OCI-LY3 (cell line): ENCODE measurements at regions not wholly inside any gene's neighbourhood (a gene's known extent, or its start where the extent isn't known, plus 50 kb on each side); places are given as distances from the start of the nearest gene placed in this dataset.

Source experiments
- H2AFZ ChIP-seq: fragments of 200-600, 300-600 bp; shearing (Covaris generic); 2 replicates; pipeline ENCODE4 v1.6.0; 2014; ENCODE audit warnings: antibody characterized with exemption, low read depth, low read length
- H3K27ac ChIP-seq: fragments of 200-600, 300-600 bp; sonication (generic); 2 replicates; pipeline ENCODE4 v1.5.1; 2014; ENCODE audit warnings: mild to moderate bottlenecking, low read length, moderate library complexity, mixed read lengths
- H3K27me3 ChIP-seq: fragments of 200-600, 300-600 bp; sonication (generic); 2 replicates; pipeline ENCODE4 v1.6.1; 2014; ENCODE audit warnings: low read depth, low read length, mixed read lengths
- H3K36me3 ChIP-seq: fragments of 200-600, 300-600 bp; sonication (generic); replicated peaks from 2 replicates; pipeline ENCODE3; 2014; ENCODE audit warnings: low read depth, low read length, mixed read lengths
- H3K4me1 ChIP-seq: fragments of 300-600, 200-600 bp; sonication (generic); 2 replicates; pipeline ENCODE4 v1.6.1; 2014; ENCODE audit warnings: low read length, mixed read lengths
- H3K4me2 ChIP-seq: fragments of 200-600, 300-600 bp; sonication (generic); 2 replicates; pipeline ENCODE4 v1.6.1; 2014; ENCODE audit warnings: low read length, mixed read lengths
- H3K4me3 ChIP-seq: fragments of 300-600, 200-600 bp; sonication (generic); 2 replicates; pipeline ENCODE4 v1.5.1; 2014; ENCODE audit warnings: antibody characterized with exemption, mild to moderate bottlenecking, low read length, moderate library complexity
- H3K79me2 ChIP-seq: fragments of 300-600, 200-600 bp; shearing (Covaris generic); 2 replicates; pipeline ENCODE4 v1.6.1; 2014; ENCODE audit warnings: mild to moderate bottlenecking, low read length, mixed read lengths
- H3K9ac ChIP-seq: fragments of 300-600, 200-600 bp; shearing (Covaris generic); 2 replicates; pipeline ENCODE4 v1.6.0; 2014; ENCODE audit warnings: mild to moderate bottlenecking, low read length, moderate library complexity
- H3K9me3 ChIP-seq: fragments of 200-600, 300-600 bp; shearing (Covaris generic); 2 replicates; pipeline ENCODE4 v1.6.1; 2014; ENCODE audit warnings: low read length, mixed read lengths; ENCODE audit not compliant: insufficient read depth
- H4K20me1 ChIP-seq: fragments of 200-600, 300-600 bp; sonication (generic); 2 replicates; pipeline ENCODE4 v1.6.1; 2016; ENCODE audit warnings: low read length, mixed read lengths; ENCODE audit not compliant: insufficient read depth
- CTCF ChIP-seq: fragments of 200-600, 300-600 bp; sonication (generic); IDR thresholded peaks from 2 replicates; pipeline ENCODE4 v1.5.1; 2014; ENCODE audit warnings: antibody characterized with exemption, low read length, low read depth
- EZH2phosphoT487 ChIP-seq: fragments of 200-600 bp; shearing (Covaris generic); IDR thresholded peaks from 2 replicates; pipeline ENCODE4 v1.6.1; 2018; ENCODE audit warnings: antibody characterized with exemption, mixed run types, low read depth

GRCh38 chr14:51552768-51553404 is 98.8 kb upstream of the FRMD6 start:
- no peaks in the 10 kb centered on the region for H3K36me3 ChIP-seq
- no peak overlapping the region for H3K9ac ChIP-seq
- no peak overlapping the region for H2AFZ ChIP-seq
- peaks cover 21% of the 10 kb centered on the region for H3K27me3 ChIP-seq
- H4K20me1 ChIP-seq: no peaks in the 10 kb centered on the region
- no peak overlapping the region for H3K4me2 ChIP-seq
- TF ChIP-seq CTCF (no peak), EZH2phosphoT487 (no peak)
- H3K79me2 ChIP-seq: no peaks in the 10 kb centered on the region
- H3K4me1 ChIP-seq: no peaks in the 10 kb centered on the region
- H3K9me3 ChIP-seq: no peaks in the 10 kb centered on the region
- H3K27ac ChIP-seq: no peak overlapping the region
- H3K4me3 ChIP-seq: no peak overlapping the region

- no peak for TF ChIP-seq EZH2phosphoT487
- TF ChIP-seq CTCF: no peak
- Histone ChIP-seq H3K4me3 (no peak overlapping the region), H3K4me2 (no peak overlapping the region), H3K9ac (no peak overlapping the region), H2AFZ (no peak overlapping the region), H3K9me3 (no peaks in the 10 kb centered on the region), H3K79me2 (no peaks in the 10 kb centered on the region), H3K4me1 (no peaks in the 10 kb centered on the region), H3K27me3 (peaks cover 21% of the 10 kb centered on the region), H3K27ac (no peak overlapping the region), H4K20me1 (no peaks in the 10 kb centered on the region), H3K36me3 (no peaks in the 10 kb centered on the region)
These were observed 97.3 kb upstream of the FRMD6 start for GRCh38 chr14:51554339-51554920.

DNA sequence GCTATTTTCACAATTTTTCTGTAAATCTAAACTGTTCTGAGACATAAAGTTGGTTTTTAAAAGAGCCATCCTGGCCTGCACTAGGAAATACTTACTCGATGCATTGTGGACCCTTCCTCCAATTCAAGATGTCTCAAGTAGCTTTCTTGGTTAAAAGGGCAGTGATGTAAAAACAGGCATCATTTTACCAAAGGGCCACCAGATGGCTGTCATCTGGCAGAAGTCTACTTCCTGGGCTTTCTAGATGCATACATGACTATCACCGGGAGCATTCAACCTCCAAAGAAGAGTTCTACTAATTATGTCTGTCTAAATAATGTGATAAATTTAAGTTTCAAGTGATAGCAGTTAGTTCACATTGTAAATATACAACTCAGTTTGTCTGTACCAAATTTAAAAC is 96.8 kb upstream of the FRMD6 start:
- Histone ChIP-seq H3K79me2 (no peaks in the 10 kb centered on the region), H3K9ac (no peak overlapping the region), H3K27ac (no peak overlapping the region), H3K4me3 (no peak overlapping the region), H3K36me3 (no peaks in the 10 kb centered on the region), H3K4me2 (no peak overlapping the region), H3K9me3 (no peaks in the 10 kb centered on the region), H3K27me3 (peaks cover 21% of the 10 kb centered on the region), H3K4me1 (no peaks in the 10 kb centered on the region), H2AFZ (no peak overlapping the region), H4K20me1 (no peaks in the 10 kb centered on the region)
- TF ChIP-seq EZH2phosphoT487 (no peak), CTCF (peak; percentile 51)

GRCh38 chr14:51561141-51561540 is 90.6 kb upstream of the FRMD6 start:
- Histone ChIP-seq H2AFZ (no peak overlapping the region), H3K4me2 (no peak overlapping the region), H4K20me1 (no peaks in the 10 kb centered on the region), H3K36me3 (no peaks in the 10 kb centered on the region), H3K9ac (no peak overlapping the region), H3K4me1 (no peaks in the 10 kb centered on the region), H3K27ac (no peak overlapping the region), H3K9me3 (no peaks in the 10 kb centered on the region), H3K4me3 (no peak overlapping the region), H3K27me3 (no peaks in the 10 kb centered on the region), H3K79me2 (no peaks in the 10 kb centered on the region)
- no peak for TF ChIP-seq CTCF
- TF ChIP-seq EZH2phosphoT487: no peak
